ENCODE measurements at regions not wholly inside any gene's neighbourhood (a gene's known extent, or its start where the extent isn't known, plus 50 kb on each side); places are given as distances from the start of the nearest gene placed in this dataset.
A peak's percentile ranks its signal among the peaks of the same experiment; 100 is the strongest.

DNA sequence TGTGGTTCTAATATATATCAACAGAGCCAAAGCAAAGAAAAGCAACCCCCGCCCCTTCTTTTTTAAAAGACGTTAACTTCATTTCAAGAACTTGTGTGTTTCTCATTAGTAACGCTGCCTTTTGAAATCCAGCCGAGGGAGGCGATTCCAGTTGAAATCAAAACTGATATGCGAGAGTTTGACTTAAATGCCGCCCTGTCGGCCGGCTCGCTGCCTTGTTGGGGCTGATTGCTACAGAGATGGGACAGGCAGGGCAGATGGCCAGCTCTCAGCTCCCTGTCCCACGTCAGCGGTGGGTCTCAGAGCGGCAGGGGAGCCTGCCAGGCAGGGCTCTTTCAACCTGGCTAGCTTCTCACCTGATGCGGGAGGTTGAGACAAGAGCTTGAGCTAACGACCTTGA, 51.9 kb upstream of the ALX4 start:
- intact Hi-C loops (cut with DNase I), result no loop called here
- Histone ChIP-seq H3K27me3 (no peaks in the 10 kb centered on the region), H3K9me3 (no peaks in the 10 kb centered on the region), H3K4me3 (replicated peaks in 1 of 3) (peak overlapping the region in 2 of 3 donors; percentile 4 to 15), H3K4me1 (peaks cover 25 to 42% of the 10 kb centered on the region in 2 donors), H3K27ac (peak overlapping the region; percentile 46 to 83 (median 63)), H3K36me3 (no peaks in the 10 kb centered on the region)
- peak; percentile 69 to 74 for DNase-seq
- 15 to 24% methylated on average over 15 of the region's 15 CpGs for WGBS, 2 donors
- TF ChIP-seq POLR2A (IDR thresholded peaks at IDR 0.05), result no peak
- TF ChIP-seq, protein P1, sequence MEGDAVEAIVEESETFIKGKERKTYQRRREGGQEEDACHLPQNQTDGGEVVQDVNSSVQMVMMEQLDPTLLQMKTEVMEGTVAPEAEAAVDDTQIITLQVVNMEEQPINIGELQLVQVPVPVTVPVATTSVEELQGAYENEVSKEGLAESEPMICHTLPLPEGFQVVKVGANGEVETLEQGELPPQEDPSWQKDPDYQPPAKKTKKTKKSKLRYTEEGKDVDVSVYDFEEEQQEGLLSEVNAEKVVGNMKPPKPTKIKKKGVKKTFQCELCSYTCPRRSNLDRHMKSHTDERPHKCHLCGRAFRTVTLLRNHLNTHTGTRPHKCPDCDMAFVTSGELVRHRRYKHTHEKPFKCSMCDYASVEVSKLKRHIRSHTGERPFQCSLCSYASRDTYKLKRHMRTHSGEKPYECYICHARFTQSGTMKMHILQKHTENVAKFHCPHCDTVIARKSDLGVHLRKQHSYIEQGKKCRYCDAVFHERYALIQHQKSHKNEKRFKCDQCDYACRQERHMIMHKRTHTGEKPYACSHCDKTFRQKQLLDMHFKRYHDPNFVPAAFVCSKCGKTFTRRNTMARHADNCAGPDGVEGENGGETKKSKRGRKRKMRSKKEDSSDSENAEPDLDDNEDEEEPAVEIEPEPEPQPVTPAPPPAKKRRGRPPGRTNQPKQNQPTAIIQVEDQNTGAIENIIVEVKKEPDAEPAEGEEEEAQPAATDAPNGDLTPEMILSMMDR (IDR thresholded peaks at IDR 0.05), result no peak

DNA sequence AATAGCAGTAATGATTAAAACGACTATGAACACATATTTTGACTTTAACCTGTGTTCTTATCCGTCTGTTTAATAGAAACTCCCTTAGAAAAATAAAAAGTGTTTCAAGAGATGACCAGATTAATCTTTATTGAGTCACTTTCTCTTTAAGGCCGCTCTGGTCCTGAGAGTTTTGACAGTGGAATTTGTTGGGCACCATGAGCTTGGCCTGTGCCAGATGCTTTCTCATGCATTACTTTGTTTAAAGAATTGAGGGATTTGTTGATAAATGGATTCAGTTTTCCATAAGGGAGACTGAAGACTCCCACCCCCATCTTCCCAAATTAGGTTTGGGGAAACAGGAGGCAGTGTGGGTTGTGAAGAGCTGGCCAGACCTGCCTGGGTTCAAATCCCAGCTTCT, 53.2 kb upstream of the ALX4 start:
- Histone ChIP-seq H3K27me3 (no peaks in the 10 kb centered on the region), H3K4me1 (peaks cover 25 to 42% of the 10 kb centered on the region in 2 donors), H3K9me3 (no peaks in the 10 kb centered on the region), H3K27ac (peak overlapping the region; percentile 31 to 83 (median 46)), H3K36me3 (no peaks in the 10 kb centered on the region), H3K4me3 (replicated peaks in 1 of 3) (no peak overlapping the region)
- 22 to 44% methylated on average over 3 of the region's 3 CpGs for WGBS, 2 donors
- no peak for TF ChIP-seq POLR2A (IDR thresholded peaks at IDR 0.05)
- TF ChIP-seq, protein P1 (IDR thresholded peaks at IDR 0.05), result no peak
- DNase-seq, result peak; percentile 49 to 73
- intact Hi-C loops (cut with DNase I), result no loop called here

DNA sequence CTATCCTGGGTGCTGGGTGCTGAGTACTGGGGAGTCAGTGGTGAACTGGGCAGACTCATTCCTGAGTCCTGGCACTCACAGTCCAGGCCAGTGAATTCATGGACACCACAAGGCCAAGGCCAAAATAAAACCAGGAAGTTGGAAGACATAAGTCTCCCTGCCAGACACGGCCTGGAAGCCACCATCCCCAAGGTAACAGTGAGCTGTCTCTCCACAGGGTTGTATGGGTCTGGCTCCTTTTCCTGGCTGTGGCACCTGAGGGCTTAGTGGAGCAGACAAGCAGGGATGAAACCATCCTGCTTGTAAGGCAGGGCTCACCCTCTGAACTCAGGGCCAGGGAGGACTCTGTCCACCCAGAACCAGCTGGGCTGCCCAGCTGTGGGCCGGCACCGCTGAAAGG, 54.7 kb upstream of the ALX4 start:
- H3K27me3 ChIP-seq, result no peaks in the 10 kb centered on the region
- peak; percentile 14 to 57 for DNase-seq
- no peak overlapping the region for H3K4me3 ChIP-seq (replicated peaks in 1 of 3)
- peak overlapping the region in 2 of 3 donors; percentile 38 to 83 for H3K27ac ChIP-seq
- no peak for TF ChIP-seq POLR2A (IDR thresholded peaks at IDR 0.05)
- TF ChIP-seq, protein P1 (IDR thresholded peaks at IDR 0.05), result no peak
- no peaks in the 10 kb centered on the region for H3K9me3 ChIP-seq
- peaks cover 25 to 42% of the 10 kb centered on the region in 2 donors for H3K4me1 ChIP-seq
- intact Hi-C loops (cut with DNase I), result no loop called here
- H3K36me3 ChIP-seq, result no peaks in the 10 kb centered on the region
- 81 to 87% methylated on average over 3 of the region's 3 CpGs for WGBS, 2 donors

DNA sequence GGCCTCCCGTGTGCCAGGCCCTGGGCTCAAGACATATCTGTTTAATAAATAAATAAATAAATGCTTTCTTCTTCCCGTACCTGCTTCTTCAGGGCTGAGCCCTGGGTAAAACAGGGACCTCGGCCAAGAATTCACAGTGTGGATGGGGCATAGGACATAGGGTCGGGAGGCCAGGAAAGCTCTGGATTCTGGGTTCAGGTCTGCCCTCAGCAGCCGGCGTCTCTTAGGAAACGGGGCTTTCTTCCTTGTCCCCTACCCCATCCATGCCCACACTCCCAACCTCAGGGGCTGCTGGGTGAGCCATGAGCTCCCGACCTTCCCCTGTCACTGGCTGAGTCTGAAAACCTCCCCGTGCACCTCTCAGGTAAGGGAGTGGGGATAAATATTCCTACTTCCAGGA, 55.7 kb upstream of the ALX4 start:
- intact Hi-C loops (cut with DNase I), result no loop called here
- H3K4me3 ChIP-seq (replicated peaks in 1 of 3), result no peak overlapping the region
- no peak for TF ChIP-seq POLR2A (IDR thresholded peaks at IDR 0.05)
- TF ChIP-seq, protein P1 (IDR thresholded peaks at IDR 0.05), result no peak
- WGBS, 2 donors, result 84 to 89% methylated on average over 9 of the region's 9 CpGs
- H3K27me3 ChIP-seq, result no peaks in the 10 kb centered on the region
- H3K27ac ChIP-seq, result no peak overlapping the region
- H3K9me3 ChIP-seq, result no peaks in the 10 kb centered on the region
- DNase-seq, result no peak
- no peaks in the 10 kb centered on the region for H3K36me3 ChIP-seq
- H3K4me1 ChIP-seq, result peaks cover 25 to 42% of the 10 kb centered on the region in 2 donors

DNA sequence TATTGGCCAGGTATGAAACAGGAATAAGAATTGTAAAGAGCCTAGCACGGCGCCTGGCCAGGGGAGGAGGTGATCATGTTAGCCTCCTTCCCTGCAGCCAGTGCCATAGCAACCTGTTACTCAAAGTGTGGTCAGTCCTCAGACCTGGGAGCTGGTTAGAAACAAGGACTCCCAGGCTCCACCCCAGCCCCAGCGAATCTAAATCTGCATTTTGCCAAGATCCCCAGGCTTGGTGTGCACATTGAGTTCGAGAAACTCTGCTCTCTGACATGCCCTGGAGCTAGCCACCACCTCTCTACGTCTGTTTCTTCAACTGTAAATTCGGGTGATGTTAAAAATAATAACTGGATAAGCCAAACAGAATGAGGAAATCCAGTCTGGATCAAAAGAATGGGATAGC, 56.1 kb upstream of the ALX4 start:
- WGBS, 2 donors, result 80 to 82% methylated on average over 6 of the region's 6 CpGs
- DNase-seq, result no peak
- intact Hi-C loops (cut with DNase I), result no loop called here
- Histone ChIP-seq H3K4me1 (peaks cover 25 to 38% of the 10 kb centered on the region in 2 donors), H3K36me3 (no peaks in the 10 kb centered on the region), H3K27me3 (no peaks in the 10 kb centered on the region), H3K9me3 (no peaks in the 10 kb centered on the region), H3K4me3 (replicated peaks in 1 of 3) (no peak overlapping the region), H3K27ac (no peak overlapping the region)
- TF ChIP-seq POLR2A (IDR thresholded peaks at IDR 0.05), result no peak
- TF ChIP-seq, protein P1 (IDR thresholded peaks at IDR 0.05), result no peak

Data from thyroid gland (tissue), 4 donors.